Stimulated activated CD4-positive, alpha-beta T cell treated with anti-CD3 and anti-CD28 coated beads, Interleukin-1b, Interleukin-23, amount 100 ng/mL, for 48 hours (primary cell): ENCODE measurements at regions not wholly inside any gene's neighbourhood (a gene's known extent, or its start where the extent isn't known, plus 50 kb on each side); places are given as distances from the start of the nearest gene placed in this dataset.
"Not testable (repeated sequence)": the region's sequence is repeated elsewhere in the genome, so short reads cannot be mapped to it uniquely, and the experiment has no call there.

ENCODE experiments used
- DNase-seq: peaks from one replicate; pipeline ENCODE4 v3.0.0-alpha.2; 2020

GRCh38 chr3:162684260-162684659, 1187.7 kb downstream of the OTOL1 start:
- no peak for DNase-seq

- DNase-seq = no peak
Observed at GRCh38 chr3:162699291-162699690, 1202.7 kb downstream of the OTOL1 start.

- DNase-seq = no peak
Observed at GRCh38 chr3:162701211-162701610, 1204.6 kb downstream of the OTOL1 start.

- DNase-seq = no peak
Observed at GRCh38 chr3:162702768-162703385, 1206.3 kb downstream of the OTOL1 start.

GRCh38 chr3:162704238-162704637, 1207.6 kb downstream of the OTOL1 start:
- DNase-seq = no peak

- no peak for DNase-seq
Observed at GRCh38 chr3:162704799-162705385, 1208.3 kb downstream of the OTOL1 start.

- DNase-seq = not testable (repeated sequence)
Observed at GRCh38 chr3:162708394-162708793, 1211.8 kb downstream of the OTOL1 start.

- DNase-seq = not testable (repeated sequence)
Observed at GRCh38 chr3:162708942-162709706, 1212.5 kb downstream of the OTOL1 start.

GRCh38 chr3:162710332-162711112, 1213.9 kb downstream of the OTOL1 start:
- no peak for DNase-seq

- not testable (repeated sequence) for DNase-seq
Observed at GRCh38 chr3:162717074-162717473, 1220.5 kb downstream of the OTOL1 start.

- DNase-seq = no peak
Observed at GRCh38 chr3:162718697-162719096, 1222.1 kb downstream of the OTOL1 start.

- no peak for DNase-seq
Observed at GRCh38 chr3:162719684-162720341, 1223.2 kb downstream of the OTOL1 start.

- no peak for DNase-seq
Observed at GRCh38 chr3:162721736-162722135, 1225.1 kb downstream of the OTOL1 start.

- DNase-seq = no peak
Observed at GRCh38 chr3:162722337-162722736, 1225.7 kb downstream of the OTOL1 start.

- DNase-seq = not testable (repeated sequence)
Observed at GRCh38 chr3:162722796-162723195, 1226.2 kb downstream of the OTOL1 start.

GRCh38 chr3:162729686-162730085, 1233.1 kb downstream of the OTOL1 start:
- DNase-seq = no peak

- not testable (repeated sequence) for DNase-seq
Observed at GRCh38 chr3:162731961-162732360, 1235.4 kb downstream of the OTOL1 start.

GRCh38 chr3:162738784-162739183, 1242.2 kb downstream of the OTOL1 start:
- no peak for DNase-seq

- no peak for DNase-seq
Observed at GRCh38 chr3:162740941-162741596, 1244.5 kb downstream of the OTOL1 start.

- no peak for DNase-seq
Observed at GRCh38 chr3:162742159-162742717, 1245.6 kb downstream of the OTOL1 start.

- DNase-seq = no peak
Observed at GRCh38 chr3:162743091-162743490, 1246.5 kb downstream of the OTOL1 start.

GRCh38 chr3:162760789-162761188, 1264.2 kb downstream of the OTOL1 start:
- no peak for DNase-seq
